ENCODE measurements at regions not wholly inside any gene's neighbourhood (a gene's known extent, or its start where the extent isn't known, plus 50 kb on each side); places are given as distances from the start of the nearest gene placed in this dataset.

DNA sequence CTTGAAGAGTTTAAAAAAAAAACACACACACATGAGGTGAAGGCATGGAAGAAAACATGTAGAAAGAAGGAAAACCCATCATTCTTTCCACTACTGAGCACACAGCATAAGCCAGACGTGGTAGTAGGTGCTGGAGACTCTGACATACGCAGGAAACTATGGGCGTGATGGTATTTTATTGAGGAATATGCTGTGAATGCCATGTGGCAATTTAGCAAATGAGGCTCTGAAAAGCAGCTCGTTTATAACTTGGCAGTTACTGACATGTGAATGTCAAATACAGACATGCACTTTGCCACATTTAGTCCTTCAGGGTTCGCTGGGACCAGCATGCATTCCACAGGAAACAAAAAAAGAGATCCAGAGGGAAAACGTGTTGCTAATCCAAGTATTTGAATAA, 74.3 kb upstream of the IFNAR2 start:
- TF ChIP-seq, protein P1, sequence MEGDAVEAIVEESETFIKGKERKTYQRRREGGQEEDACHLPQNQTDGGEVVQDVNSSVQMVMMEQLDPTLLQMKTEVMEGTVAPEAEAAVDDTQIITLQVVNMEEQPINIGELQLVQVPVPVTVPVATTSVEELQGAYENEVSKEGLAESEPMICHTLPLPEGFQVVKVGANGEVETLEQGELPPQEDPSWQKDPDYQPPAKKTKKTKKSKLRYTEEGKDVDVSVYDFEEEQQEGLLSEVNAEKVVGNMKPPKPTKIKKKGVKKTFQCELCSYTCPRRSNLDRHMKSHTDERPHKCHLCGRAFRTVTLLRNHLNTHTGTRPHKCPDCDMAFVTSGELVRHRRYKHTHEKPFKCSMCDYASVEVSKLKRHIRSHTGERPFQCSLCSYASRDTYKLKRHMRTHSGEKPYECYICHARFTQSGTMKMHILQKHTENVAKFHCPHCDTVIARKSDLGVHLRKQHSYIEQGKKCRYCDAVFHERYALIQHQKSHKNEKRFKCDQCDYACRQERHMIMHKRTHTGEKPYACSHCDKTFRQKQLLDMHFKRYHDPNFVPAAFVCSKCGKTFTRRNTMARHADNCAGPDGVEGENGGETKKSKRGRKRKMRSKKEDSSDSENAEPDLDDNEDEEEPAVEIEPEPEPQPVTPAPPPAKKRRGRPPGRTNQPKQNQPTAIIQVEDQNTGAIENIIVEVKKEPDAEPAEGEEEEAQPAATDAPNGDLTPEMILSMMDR (IDR thresholded peaks at IDR 0.05; ENCODE audit: borderline replicate concordance, extremely low read depth, low read length, poor library complexity, severe bottlenecking), result no peak
- TF ChIP-seq EZH2 (IDR thresholded peaks at IDR 0.05; ENCODE audit: borderline replicate concordance, low read depth, low read length, severe bottlenecking), result no peak

Data from DND-41 (cell line).